CD1c-positive myeloid dendritic cell (primary cell): ENCODE measurements at regions not wholly inside any gene's neighbourhood (a gene's known extent, or its start where the extent isn't known, plus 50 kb on each side); places are given as distances from the start of the nearest gene placed in this dataset.

Source experiments
- DNase-seq: peaks from one replicate; pipeline ENCODE4 v3.0.0-alpha.2; 2016; ENCODE audit errors: extremely low spot score

GRCh38 chr11:104655066-104655465, 243.2 kb downstream of the CASP12 start:
- no peak for DNase-seq

- DNase-seq, result no peak
These were observed 244.0 kb downstream of the CASP12 start for GRCh38 chr11:104654181-104654813.

GRCh38 chr11:104653407-104653806, 244.9 kb downstream of the CASP12 start:
- DNase-seq, result no peak

- DNase-seq, result no peak
These were observed 245.3 kb downstream of the CASP12 start for GRCh38 chr11:104652996-104653395.

- DNase-seq, result no peak
These were observed 248.0 kb downstream of the CASP12 start for GRCh38 chr11:104650234-104650633.

- no peak for DNase-seq
These were observed 249.3 kb downstream of the CASP12 start for GRCh38 chr11:104649002-104649401.

GRCh38 chr11:104645261-104646222, 252.7 kb downstream of the CASP12 start:
- DNase-seq, result no peak

- no peak for DNase-seq
These were observed 260.5 kb downstream of the CASP12 start for GRCh38 chr11:104637662-104638170.

- no peak for DNase-seq
These were observed 265.0 kb downstream of the CASP12 start for GRCh38 chr11:104633226-104633625.

- no peak for DNase-seq
These were observed 267.9 kb downstream of the CASP12 start for GRCh38 chr11:104630352-104630751.

GRCh38 chr11:104625246-104625645, 273.0 kb downstream of the CASP12 start:
- no peak for DNase-seq

- DNase-seq, result no peak
These were observed 274.2 kb downstream of the CASP12 start for GRCh38 chr11:104624021-104624420.

- no peak for DNase-seq
These were observed 274.7 kb downstream of the CASP12 start for GRCh38 chr11:104623518-104623917.

- no peak for DNase-seq
These were observed 277.3 kb downstream of the CASP12 start for GRCh38 chr11:104620991-104621390.

GRCh38 chr11:104619751-104620150, 278.5 kb downstream of the CASP12 start:
- DNase-seq, result no peak

- DNase-seq, result no peak
These were observed 279.3 kb downstream of the CASP12 start for GRCh38 chr11:104618954-104619353.

- no peak for DNase-seq
These were observed 283.3 kb downstream of the CASP12 start for GRCh38 chr11:104614961-104615360.

GRCh38 chr11:104614117-104614680, 284.1 kb downstream of the CASP12 start:
- no peak for DNase-seq

- no peak for DNase-seq
These were observed 287.6 kb downstream of the CASP12 start for GRCh38 chr11:104610635-104611034.

- DNase-seq, result peak; percentile 54
These were observed 288.8 kb downstream of the CASP12 start for GRCh38 chr11:104609311-104610085.

- DNase-seq, result no peak
These were observed 295.6 kb downstream of the CASP12 start for GRCh38 chr11:104602643-104603042.
